Colonic mucosa (tissue), 4 donors: ENCODE measurements at regions not wholly inside any gene's neighbourhood (a gene's known extent, or its start where the extent isn't known, plus 50 kb on each side); places are given as distances from the start of the nearest gene placed in this dataset.
A peak's percentile ranks its signal among the peaks of the same experiment; 100 is the strongest.

Experiments
- DNase-seq: peaks from one replicate; pipeline ENCODE4 v3.0.0-alpha.2; 2020
- H3K27ac ChIP-seq: fragments of 200-600 bp; one replicate; pipeline ENCODE4 v1.8.0; 2021
- H3K27me3 ChIP-seq: fragments of 200-600 bp; one replicate; pipeline ENCODE4 v1.8.0; 2021
- H3K36me3 ChIP-seq: fragments of 200-600 bp; one replicate; pipeline ENCODE4 v1.8.0; 2021
- H3K4me1 ChIP-seq: fragments of 200-600 bp; one replicate; pipeline ENCODE4 v1.8.0; 2021; ENCODE audit warnings: mild to moderate bottlenecking
- H3K4me3 ChIP-seq: fragments of 200-600 bp; one replicate; pipeline ENCODE4 v1.8.0; 2021
- H3K9ac ChIP-seq, 2 donors: one replicate each; pipeline ENCODE4 v1.7.0; 2013; ENCODE audit warnings: control low read depth in 2 of 2, low read depth in 2 of 2, low read length in 2 of 2
- H3K9me3 ChIP-seq: fragments of 200-600 bp; one replicate; pipeline ENCODE4 v1.8.0; 2021
- CTCF ChIP-seq: fragments of 200-600 bp; IDR thresholded peaks from one replicate; pipeline ENCODE4 v1.8.0; 2022; ENCODE audit warnings: antibody characterized with exemption, mild to moderate bottlenecking
- intact Hi-C: fragments of 100-400 bp; cut with DNase I; formaldehyde crosslinking; loops from one replicate; pipeline ENCODE4 v1.14.1; 2022
- donor health status: healthy.
- donor health status: DM: no; HTN: no; CAD: no.
- donor health status: DM: no; HTN: no; CAD: no.

- H3K4me3 ChIP-seq: no peak overlapping the region
- TF ChIP-seq CTCF: no peak
- intact Hi-C loops: no loop called here
- DNase-seq: no peak
- H3K9ac ChIP-seq: no peak overlapping the region
- no peak overlapping the region for H3K27ac ChIP-seq
- no peaks in the 10 kb centered on the region for H3K9me3 ChIP-seq
- no peaks in the 10 kb centered on the region for H3K36me3 ChIP-seq
- no peaks in the 10 kb centered on the region for H3K4me1 ChIP-seq
- no peaks in the 10 kb centered on the region for H3K27me3 ChIP-seq
Observed at GRCh38 chr7:25586513-25586912, 358.2 kb upstream of the NPVF start.

DNA sequence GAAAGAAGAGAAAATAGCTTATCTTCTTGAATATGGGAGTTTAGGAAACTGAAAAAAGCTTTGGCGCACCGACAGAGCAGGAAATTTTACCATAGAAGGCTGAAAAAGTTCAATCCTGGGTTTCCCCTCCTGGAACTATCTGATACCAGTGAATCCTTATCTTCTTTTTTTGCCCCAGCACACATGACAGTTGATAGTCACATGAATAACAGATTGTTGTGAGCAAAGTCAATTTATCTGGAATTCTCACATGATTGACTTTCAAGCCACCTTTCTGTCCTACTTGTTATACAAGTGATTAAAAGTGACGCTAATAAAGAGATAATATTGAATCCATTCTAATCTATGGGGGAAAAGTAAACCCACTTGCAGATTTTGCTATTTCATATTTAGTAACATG lies 365.8 kb upstream of the NPVF start:
- intact Hi-C loops: no loop called here
- no peaks in the 10 kb centered on the region for H3K27me3 ChIP-seq
- TF ChIP-seq CTCF: no peak
- no peak for DNase-seq
- H3K4me3 ChIP-seq: no peak overlapping the region
- no peak overlapping the region for H3K27ac ChIP-seq
- H3K9me3 ChIP-seq: no peaks in the 10 kb centered on the region
- H3K4me1 ChIP-seq: no peaks in the 10 kb centered on the region
- H3K36me3 ChIP-seq: no peaks in the 10 kb centered on the region
- no peak overlapping the region for H3K9ac ChIP-seq

DNA sequence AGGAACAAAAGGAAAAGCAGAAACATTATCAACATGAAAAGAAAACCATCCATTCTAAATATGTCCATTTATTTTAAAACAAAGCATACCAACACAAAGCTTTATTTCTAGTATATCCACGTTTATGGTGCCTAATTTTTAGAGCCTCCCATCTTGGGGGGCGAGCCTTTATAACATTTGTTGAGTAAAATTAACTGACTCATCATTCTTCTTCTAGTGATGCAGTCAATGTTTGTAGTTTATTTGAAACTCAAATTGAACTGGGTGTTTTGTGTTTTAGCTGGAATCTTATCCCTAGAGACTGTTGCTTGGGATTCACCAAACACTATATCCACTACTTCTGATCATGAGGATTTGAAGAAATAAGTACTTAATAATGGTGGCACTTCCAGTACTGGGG lies 366.4 kb upstream of the NPVF start:
- Histone ChIP-seq H3K27ac (no peak overlapping the region), H3K4me3 (no peak overlapping the region), H3K27me3 (no peaks in the 10 kb centered on the region), H3K4me1 (no peaks in the 10 kb centered on the region), H3K9ac (no peak overlapping the region), H3K36me3 (no peaks in the 10 kb centered on the region), H3K9me3 (no peaks in the 10 kb centered on the region)
- DNase-seq: no peak
- intact Hi-C loops: no loop called here
- TF ChIP-seq CTCF: no peak

DNA sequence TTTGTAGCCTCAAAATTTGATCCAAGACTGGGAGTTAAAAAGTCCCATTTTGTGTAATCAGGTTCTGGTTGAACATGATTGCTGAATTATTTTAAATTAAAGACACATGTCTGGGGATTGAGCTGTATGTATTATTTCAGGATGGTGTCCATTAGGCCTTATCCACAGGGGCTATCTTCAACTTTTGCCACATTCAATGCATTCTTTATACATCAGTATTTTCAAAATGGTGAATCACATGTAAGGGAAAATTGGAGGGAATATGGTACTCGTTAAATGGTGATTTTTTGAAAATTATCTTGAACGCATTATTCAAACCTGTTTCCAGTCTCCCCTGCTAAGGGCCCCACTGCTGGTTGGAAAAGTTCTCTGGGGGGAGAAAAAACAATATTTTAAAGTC lies 367.7 kb upstream of the NPVF start:
- H3K9ac ChIP-seq: no peak overlapping the region
- H3K4me1 ChIP-seq: no peaks in the 10 kb centered on the region
- no peak for TF ChIP-seq CTCF
- intact Hi-C loops: no loop called here
- no peaks in the 10 kb centered on the region for H3K9me3 ChIP-seq
- H3K27me3 ChIP-seq: no peaks in the 10 kb centered on the region
- peak overlapping the region; percentile 57 for H3K27ac ChIP-seq
- no peak for DNase-seq
- no peak overlapping the region for H3K4me3 ChIP-seq
- H3K36me3 ChIP-seq: no peaks in the 10 kb centered on the region

DNA sequence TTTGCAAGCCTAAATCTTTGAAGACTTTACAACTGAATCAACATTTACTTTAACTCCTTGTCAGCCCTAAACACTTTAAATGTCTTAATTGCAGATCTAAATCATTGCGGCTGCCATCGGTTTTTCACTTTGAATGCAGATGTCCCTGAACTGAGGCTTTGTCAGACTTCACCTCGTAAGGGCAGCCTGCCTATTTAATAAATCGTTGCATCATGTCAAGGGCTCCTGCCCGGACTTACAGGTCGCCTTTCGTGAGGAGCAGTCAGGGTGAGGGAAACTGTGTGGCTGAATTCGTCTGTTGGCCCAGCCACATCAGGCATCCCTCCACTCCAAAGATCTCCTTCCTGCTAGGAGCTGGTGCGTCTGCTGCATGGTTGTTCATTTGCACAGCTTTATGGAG lies 368.2 kb upstream of the NPVF start:
- Histone ChIP-seq H3K27me3 (no peaks in the 10 kb centered on the region), H3K9ac (peak overlapping the region in 1 of 2 donors; percentile 24), H3K36me3 (no peaks in the 10 kb centered on the region), H3K27ac (peak overlapping the region; percentile 57), H3K4me1 (no peaks in the 10 kb centered on the region), H3K9me3 (no peaks in the 10 kb centered on the region), H3K4me3 (no peak overlapping the region)
- DNase-seq: peak; percentile 45
- TF ChIP-seq CTCF: no peak
- intact Hi-C loops: no loop called here

- Histone ChIP-seq H3K36me3 (no peaks in the 10 kb centered on the region), H3K9ac (no peak overlapping the region), H3K27me3 (no peaks in the 10 kb centered on the region), H3K4me1 (no peaks in the 10 kb centered on the region), H3K9me3 (no peaks in the 10 kb centered on the region), H3K27ac (no peak overlapping the region), H3K4me3 (no peak overlapping the region)
- no peak for TF ChIP-seq CTCF
- no peak for DNase-seq
- intact Hi-C loops: no loop called here
Observed at GRCh38 chr7:25597946-25598345, 369.7 kb upstream of the NPVF start.
